ENCODE measurements at regions not wholly inside any gene's neighbourhood (a gene's known extent, or its start where the extent isn't known, plus 50 kb on each side); places are given as distances from the start of the nearest gene placed in this dataset.

- TF ChIP-seq ELK1 (IDR thresholded peaks at IDR 0.05; ENCODE audit: low read depth, low read length) (no peak), CHD1 (IDR thresholded peaks at IDR 0.05; ENCODE audit: low read depth, low read length) (no peak), SMAD1 (IDR thresholded peaks at IDR 0.05; ENCODE audit: low read depth, partially characterized antibody) (no peak), WRNIP1 (IDR thresholded peaks at IDR 0.05; ENCODE audit: borderline replicate concordance, low read depth, low read length) (no peak), PBX3 (IDR thresholded peaks at IDR 0.05; ENCODE audit: insufficient replicate concordance, low read depth, low read length) (no peak), NFYB (IDR thresholded peaks at IDR 0.05; ENCODE audit: insufficient read depth, low read depth, low read length) (no peak), TCF12 (IDR thresholded peaks at IDR 0.05; ENCODE audit: low read depth, low read length) (no peak), CEBPB (IDR thresholded peaks at IDR 0.05; ENCODE audit: borderline replicate concordance in 1 of 2, low read depth in 2 of 2, low read length in 2 of 2) (no peak), CTCF (IDR thresholded peaks at IDR 0.05 in 2 of 3, conservative IDR thresholded peaks at IDR 0.05 in 1 of 3; ENCODE audit: control insufficient read depth in 2 of 3, extremely low read depth in 1 of 3, insufficient read depth in 1 of 3, low read depth in 3 of 3, low read length in 3 of 3) (no peak)
These were observed 163.0 kb downstream of the EFNB1 start for GRCh38 chrX:68991691-68992345.

Data from GM12878 (cell line).